ENCODE measurements at regions not wholly inside any gene's neighbourhood (a gene's known extent, or its start where the extent isn't known, plus 50 kb on each side); places are given as distances from the start of the nearest gene placed in this dataset.

DNA sequence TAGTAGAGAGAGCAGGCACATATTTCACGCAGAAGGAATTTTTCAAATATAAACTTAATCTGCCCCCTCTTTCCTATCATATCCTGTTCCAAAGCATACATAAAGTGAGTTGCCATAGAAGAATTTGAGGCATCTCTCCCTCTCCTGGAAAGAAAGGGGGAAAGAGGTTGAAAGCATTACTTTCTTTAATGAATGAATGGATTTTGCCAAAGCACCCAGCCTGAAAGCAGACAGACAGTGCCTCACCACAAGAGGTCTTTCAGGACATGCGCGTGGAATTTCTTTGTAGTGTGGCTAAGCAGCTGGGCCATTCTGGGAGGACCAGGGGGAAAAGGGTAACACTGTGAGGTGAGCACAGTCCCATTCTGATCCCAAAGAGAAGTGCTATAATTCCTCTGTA, 651.4 kb downstream of the IQCM start:
- Histone ChIP-seq H4K91ac (replicated peaks; ENCODE audit: insufficient read length, low read length) (no peak overlapping the region), H3K79me2 (ENCODE audit: control insufficient read depth in 1 of 2, insufficient read depth in 2 of 2, low read length in 2 of 2) (no peaks in the 10 kb centered on the region), H2BK5ac (ENCODE audit: low read depth, low read length) (no peak overlapping the region), H3K18ac (ENCODE audit: extremely low read depth, low read length) (no peak overlapping the region), H3K4ac (replicated peaks; ENCODE audit: insufficient read length, low read depth, low read length) (no peak overlapping the region), H3K9me3 (ENCODE audit: insufficient read depth in 2 of 2, low read depth in 1 of 2, low read length in 1 of 2) (no peaks in the 10 kb centered on the region), H3K23me2 (ENCODE audit: low read depth, low read length) (no peaks in the 10 kb centered on the region), H3K36me3 (ENCODE audit: control insufficient read depth in 2 of 4, insufficient read depth in 4 of 4, low read length in 3 of 4) (no peaks in the 10 kb centered on the region), H3K23ac (ENCODE audit: insufficient read length) (no peak overlapping the region), H3K14ac (ENCODE audit: insufficient read length) (no peak overlapping the region), H3K4me3 (ENCODE audit: extremely low read depth in 1 of 4, insufficient read depth in 2 of 4, low read depth in 3 of 4, low read length in 4 of 4) (peak overlapping the region in 1 of 4 experiments; percentile 20; a peak in 1 of 8 replicates), H2BK20ac (ENCODE audit: low read length) (no peak overlapping the region), H3K4me1 (replicated peaks in 1 of 4; ENCODE audit: control insufficient read depth in 3 of 4, insufficient read depth in 4 of 4, low read length in 3 of 4) (peaks cover 0 to 8% (median 5%) of the 10 kb centered on the region in 4 experiments; a peak in 4 of 7 replicates), H2AK5ac (ENCODE audit: low read depth, low read length) (no peak overlapping the region), H4K8ac (ENCODE audit: extremely low read depth, insufficient read depth, low read length) (no peak overlapping the region), H2BK15ac (ENCODE audit: low read length) (no peak overlapping the region), H2AFZ (ENCODE audit: low read length) (no peak overlapping the region), H3K4me2 (ENCODE audit: insufficient read depth in 1 of 2, low read depth in 2 of 2, low read length in 2 of 2) (peak overlapping the region in 1 of 2 experiments; percentile 19; a peak in 1 of 4 replicates), H4K5ac (ENCODE audit: insufficient read length, low read depth, low read length) (no peak overlapping the region), H3K56ac (replicated peaks; ENCODE audit: insufficient read length, low read depth, low read length) (no peak overlapping the region), H2BK120ac (replicated peaks; ENCODE audit: low read depth, low read length) (no peak overlapping the region), H3K79me1 (ENCODE audit: low read depth, low read length) (no peaks in the 10 kb centered on the region), H3K27me3 (replicated peaks in 1 of 4; ENCODE audit: control insufficient read depth in 3 of 4, extremely low read depth in 1 of 4, insufficient read depth in 3 of 4, low read length in 3 of 4) (no peaks in the 10 kb centered on the region), H3K9ac (replicated peaks in 1 of 4; ENCODE audit: extremely low read depth in 1 of 4, low read depth in 3 of 4, low read length in 3 of 4) (no peak overlapping the region), H4K20me1 (replicated peaks in 1 of 2; ENCODE audit: control insufficient read depth in 1 of 2, insufficient read depth in 2 of 2, low read length in 2 of 2) (no peaks in the 10 kb centered on the region), H3K27ac (ENCODE audit: low read depth, low read length) (no peak overlapping the region), H2BK12ac (ENCODE audit: low read depth, low read length) (no peak overlapping the region)
- WGBS, 2 experiments (ENCODE audit: extremely low coverage in 1 of 2, insufficient coverage in 1 of 2, insufficient read length in 1 of 2, insufficient replicate concordance in 2 of 2, low coverage in 1 of 2, low lambda C conversion rate in 2 of 2, missing lambda C conversion rate in 1 of 2) = 28% methylated on average over 3 of the region's 3 CpGs; no CpG with 5 or more reads in 1 of the 2 experiments
- DNase-seq (ENCODE audit: low read depth in 1 of 2, low spot score in 2 of 2) (peak; percentile 50 to 56), FAIRE-seq (peak; percentile 78)
- ChIA-PET CTCF (ENCODE audit: partially characterized antibody) (no interaction called here), POLR2A (ENCODE audit: partially characterized antibody) (no interaction called here)
- TF ChIP-seq CHD2 (IDR thresholded peaks at IDR 0.05; ENCODE audit: low read length) = no peak
- TF ChIP-seq BCL11A (IDR thresholded peaks at IDR 0.05; ENCODE audit: low read depth in 2 of 2, low read length in 2 of 2) = no peak
- TF ChIP-seq NANOG (IDR thresholded peaks at IDR 0.05; ENCODE audit: insufficient read depth, low read depth, low read length, poor library complexity, severe bottlenecking) = peak; percentile 54
- no peak for TF ChIP-seq RXRA (IDR thresholded peaks at IDR 0.05; ENCODE audit: insufficient read depth, low read depth, low read length)
- TF ChIP-seq BRCA1 (IDR thresholded peaks at IDR 0.05; ENCODE audit: low read depth, low read length) = no peak
- no peak for TF ChIP-seq CTBP2 (IDR thresholded peaks at IDR 0.05; ENCODE audit: borderline replicate concordance, insufficient read depth, insufficient read length, low read length)
- peak; percentile 43; the same call in 1 of the 2 replicates for TF ChIP-seq JUND (IDR thresholded peaks at IDR 0.05; ENCODE audit: low read length)
- no peak for TF ChIP-seq SAP30 (IDR thresholded peaks at IDR 0.05; ENCODE audit: insufficient read depth, insufficient replicate concordance, low read length)
- 0 out of 2 replicates have a peak, but pooled peaks have one; percentile 29 for TF ChIP-seq JUN (IDR thresholded peaks at IDR 0.05; ENCODE audit: low read depth, low read length)
- TF ChIP-seq SP1 (IDR thresholded peaks at IDR 0.05; ENCODE audit: low read depth, low read length) = 0 out of 2 replicates have a peak, but pooled peaks have one; percentile 45
- TF ChIP-seq TCF12 (IDR thresholded peaks at IDR 0.05; ENCODE audit: low read depth, low read length) = peak; percentile 86
- TF ChIP-seq YY1 (IDR thresholded peaks at IDR 0.05; ENCODE audit: low read depth, low read length) = no peak
- TF ChIP-seq, protein P1, sequence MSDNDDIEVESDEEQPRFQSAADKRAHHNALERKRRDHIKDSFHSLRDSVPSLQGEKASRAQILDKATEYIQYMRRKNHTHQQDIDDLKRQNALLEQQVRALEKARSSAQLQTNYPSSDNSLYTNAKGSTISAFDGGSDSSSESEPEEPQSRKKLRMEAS (IDR thresholded peaks at IDR 0.05) = peak; percentile 38; the same call in 1 of the 2 replicates
- TF ChIP-seq TBP (IDR thresholded peaks at IDR 0.05; ENCODE audit: low read depth, low read length) = no peak

Data from H1 (cell line).